Hepatocyte (in vitro differentiated cells): ENCODE measurements at regions not wholly inside any gene's neighbourhood (a gene's known extent, or its start where the extent isn't known, plus 50 kb on each side); places are given as distances from the start of the nearest gene placed in this dataset.

Experiments
- DNase-seq: peaks from one replicate; pipeline ENCODE4 v3.0.0-alpha.2; 2016; ENCODE audit warnings: low spot score
- H2AFZ ChIP-seq: fragments of 200-600 bp; sonication (generic); 2 replicates; pipeline ENCODE4 v1.6.0; 2016; ENCODE audit warnings: antibody characterized with exemption, mild to moderate bottlenecking
- H3K27ac ChIP-seq: fragments of 200-600 bp; sonication (generic); 2 replicates; pipeline ENCODE4 v1.5.1; 2016; ENCODE audit warnings: mild to moderate bottlenecking
- H3K27me3 ChIP-seq: fragments of 200-600 bp; sonication (generic); 2 replicates; pipeline ENCODE4 v1.6.1; 2016
- H3K36me3 ChIP-seq: fragments of 200-600 bp; sonication (generic); replicated peaks from 2 replicates; pipeline ENCODE4 v1.5.1; 2016; ENCODE audit warnings: low read depth; ENCODE audit not compliant: insufficient read depth
- H3K4me1 ChIP-seq: fragments of 200-600 bp; sonication (generic); 2 replicates; pipeline ENCODE4 v1.5.1; 2016; ENCODE audit warnings: mild to moderate bottlenecking, moderate library complexity; ENCODE audit not compliant: insufficient read depth
- H3K4me2 ChIP-seq: fragments of 200-600 bp; sonication (generic); 2 replicates; pipeline ENCODE4 v1.6.0; 2016
- H3K4me3 ChIP-seq: fragments of 200-600 bp; sonication (generic); 2 replicates; pipeline ENCODE4 v1.5.1; 2016; ENCODE audit warnings: mild to moderate bottlenecking
- H3K79me2 ChIP-seq: fragments of 200-600 bp; sonication (generic); 2 replicates; pipeline ENCODE4 v1.6.0; 2017; ENCODE audit warnings: mild to moderate bottlenecking
- H3K9me2 ChIP-seq: fragments of 200-600 bp; sonication (generic); replicated peaks from 2 replicates; pipeline ENCODE4 v1.6.0; 2017; ENCODE audit warnings: mild to moderate bottlenecking; ENCODE audit not compliant: insufficient read depth
- H3K9me3 ChIP-seq: fragments of 200-600 bp; sonication (generic); 2 replicates; pipeline ENCODE4 v1.5.1; 2016; ENCODE audit warnings: low read depth, mild to moderate bottlenecking
- H4K20me1 ChIP-seq: fragments of 200-600 bp; sonication (generic); 2 replicates; pipeline ENCODE4 v1.6.0; 2016; ENCODE audit warnings: mild to moderate bottlenecking; ENCODE audit not compliant: insufficient read depth, poor library complexity, severe bottlenecking
- CTCF ChIP-seq: fragments of 200-600 bp; sonication (generic); IDR thresholded peaks from 2 replicates; pipeline ENCODE4 v1.5.1; 2016; ENCODE audit warnings: antibody characterized with exemption, mild to moderate bottlenecking; ENCODE audit not compliant: poor library complexity
- EZH2 ChIP-seq: fragments of 200-600 bp; sonication (generic); IDR thresholded peaks from 2 replicates; pipeline ENCODE4 v1.6.1; 2016; ENCODE audit warnings: antibody characterized with exemption, mild to moderate bottlenecking, borderline replicate concordance
- EZH2phosphoT487 ChIP-seq: fragments of 200-600 bp; sonication (generic); IDR thresholded peaks from one replicate; pipeline ENCODE4 v1.6.1; 2018; ENCODE audit warnings: antibody characterized with exemption, mild to moderate bottlenecking, low read depth, moderate library complexity; ENCODE audit not compliant: unreplicated experiment, severe bottlenecking
- WGBS: methylation state at CpG from one replicate; pipeline ENCODE4 v1.1.6; 2016; ENCODE audit warnings: low lambda C conversion rate; ENCODE audit errors: missing lambda C conversion rate; 5-methylcytosine and 5-hydroxymethylcytosine counted together

- no peaks in the 10 kb centered on the region for H4K20me1 ChIP-seq
- DNase-seq, result no peak
- H3K36me3 ChIP-seq, result peaks cover 7% of the 10 kb centered on the region
- H2AFZ ChIP-seq, result no peak overlapping the region
- H3K9me2 ChIP-seq, result no peaks in the 10 kb centered on the region
- H3K9me3 ChIP-seq, result no peaks in the 10 kb centered on the region
- no peak overlapping the region for H3K4me2 ChIP-seq
- H3K4me1 ChIP-seq, result no peaks in the 10 kb centered on the region
- no peak overlapping the region for H3K4me3 ChIP-seq
- H3K27me3 ChIP-seq, result no peaks in the 10 kb centered on the region
- H3K79me2 ChIP-seq, result no peaks in the 10 kb centered on the region
- no peak overlapping the region for H3K27ac ChIP-seq
- TF ChIP-seq CTCF (no peak), EZH2phosphoT487 (no peak), EZH2 (no peak)
Measured at GRCh38 chr1:232405781-232406180, 224.2 kb downstream of the SIPA1L2 start.

GRCh38 chr1:232404981-232405731 is 224.8 kb downstream of the SIPA1L2 start:
- DNase-seq, result no peak
- TF ChIP-seq CTCF (no peak), EZH2 (no peak), EZH2phosphoT487 (no peak)
- 90% methylated on average over 3 of the region's 3 CpGs for WGBS

GRCh38 chr1:232404227-232404626 is 225.7 kb downstream of the SIPA1L2 start:
- Histone ChIP-seq H3K9me2 (no peaks in the 10 kb centered on the region), H3K4me1 (no peaks in the 10 kb centered on the region), H4K20me1 (no peaks in the 10 kb centered on the region), H3K4me3 (no peak overlapping the region), H3K27ac (no peak overlapping the region), H3K79me2 (no peaks in the 10 kb centered on the region), H2AFZ (no peak overlapping the region), H3K9me3 (no peaks in the 10 kb centered on the region), H3K36me3 (peaks cover 7% of the 10 kb centered on the region), H3K4me2 (no peak overlapping the region), H3K27me3 (no peaks in the 10 kb centered on the region)
- WGBS, result 98% methylated on average over 3 of the region's 3 CpGs
- DNase-seq, result no peak
- TF ChIP-seq CTCF, result no peak
- TF ChIP-seq EZH2, result no peak
- TF ChIP-seq EZH2phosphoT487, result no peak

More at GRCh38 chr1:232404981-232405731, 224.8 kb downstream of the SIPA1L2 start:
- Histone ChIP-seq H3K4me3 (no peak overlapping the region), H2AFZ (no peak overlapping the region), H3K4me1 (no peaks in the 10 kb centered on the region), H4K20me1 (no peaks in the 10 kb centered on the region), H3K79me2 (no peaks in the 10 kb centered on the region), H3K4me2 (no peak overlapping the region), H3K36me3 (peaks cover 7% of the 10 kb centered on the region), H3K9me2 (no peaks in the 10 kb centered on the region), H3K9me3 (no peaks in the 10 kb centered on the region), H3K27ac (no peak overlapping the region), H3K27me3 (no peaks in the 10 kb centered on the region)
